NCI-H1417 treated with DMSO at 0.1 percent for 48 hours (cell line): ENCODE measurements at regions not wholly inside any gene's neighbourhood (a gene's known extent, or its start where the extent isn't known, plus 50 kb on each side); places are given as distances from the start of the nearest gene placed in this dataset.

ENCODE experiments used
- DNase-seq: peaks from one replicate; lab custom pipeline; 2025; lab: John Stamatoyannopoulos, UW

DNA sequence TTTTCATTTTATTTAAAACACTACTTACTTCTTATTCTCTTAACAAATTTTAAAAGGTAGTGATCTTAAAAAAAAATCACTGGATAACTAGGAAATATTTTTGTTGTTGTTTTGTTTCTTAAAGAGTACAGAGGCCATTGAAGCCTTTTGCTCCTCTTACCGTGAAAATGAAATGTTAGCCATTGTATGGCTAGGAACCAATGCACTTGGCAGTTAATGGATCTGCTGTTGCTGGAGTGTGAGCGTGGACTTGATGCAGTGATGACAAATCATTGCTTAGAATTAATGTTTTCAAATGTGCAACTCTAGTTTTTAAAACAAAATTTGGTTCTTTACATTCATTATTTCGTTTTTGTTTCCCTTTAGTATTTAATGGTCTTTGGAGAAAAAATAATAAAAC, 162.3 kb downstream of the HAUS1 start:
- DNase-seq: no peak

DNA sequence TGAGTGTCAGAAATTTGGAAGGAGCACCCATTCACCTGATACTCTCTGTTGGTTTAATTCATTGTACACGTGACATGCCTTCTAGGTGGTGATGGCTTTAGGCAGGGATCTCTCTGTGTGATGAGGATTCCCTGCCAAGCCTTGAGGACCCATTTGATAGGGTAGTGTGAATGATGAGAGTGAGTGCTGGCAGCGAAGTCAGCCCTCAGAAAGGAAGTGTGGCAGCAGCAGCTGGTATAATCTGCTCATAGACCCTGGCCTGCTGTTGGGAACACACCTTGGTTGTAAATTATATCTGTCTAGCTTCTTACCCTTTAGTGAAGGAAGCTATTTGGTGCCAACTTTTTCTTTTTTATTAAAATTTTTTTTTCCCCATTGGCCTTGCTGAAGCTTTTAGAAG, 164.5 kb downstream of the HAUS1 start:
- no peak for DNase-seq

- DNase-seq: no peak
Observed at GRCh38 chr18:46269275-46269674, 165.1 kb downstream of the HAUS1 start.

DNA sequence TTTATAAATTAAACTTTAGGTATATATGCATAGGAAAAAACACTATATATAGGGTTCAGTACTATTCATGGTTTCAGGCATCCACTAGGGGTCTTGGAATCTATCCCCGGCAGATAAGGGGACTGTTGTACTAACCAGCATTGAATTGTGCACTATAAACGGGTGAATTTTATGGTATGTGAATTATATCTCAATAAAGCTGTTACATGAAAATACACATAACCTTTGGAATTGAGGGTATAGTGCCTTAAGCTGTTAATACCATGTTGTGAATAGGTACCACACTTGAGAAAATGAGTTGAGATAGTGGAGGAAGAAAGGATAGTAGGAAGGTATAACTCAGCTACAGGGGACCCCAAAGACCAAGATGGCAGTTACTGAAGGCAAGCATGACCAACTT, 167.3 kb downstream of the HAUS1 start:
- no peak for DNase-seq

- DNase-seq: no peak
Observed at GRCh38 chr18:46273861-46274260, 169.7 kb downstream of the HAUS1 start.

DNA sequence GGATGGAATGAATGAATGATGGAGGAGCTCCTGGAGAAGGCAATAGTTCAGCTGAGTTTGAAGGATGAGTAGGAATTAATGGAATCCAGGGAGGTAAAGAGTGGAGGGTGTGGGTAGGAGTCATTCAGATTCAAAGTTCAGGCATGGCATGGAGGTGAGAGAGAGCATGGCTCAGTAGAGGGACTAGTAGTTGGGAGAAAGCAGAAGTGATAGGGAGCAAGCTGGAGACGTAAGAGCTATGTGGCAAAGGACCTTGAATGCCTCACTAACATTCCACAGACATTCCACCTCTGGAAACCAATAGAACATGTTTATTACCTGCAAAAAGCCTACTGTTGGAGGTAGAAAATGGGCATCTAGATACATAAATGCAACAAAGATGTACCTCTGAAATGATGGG, 170.1 kb downstream of the HAUS1 start:
- DNase-seq: no peak

DNA sequence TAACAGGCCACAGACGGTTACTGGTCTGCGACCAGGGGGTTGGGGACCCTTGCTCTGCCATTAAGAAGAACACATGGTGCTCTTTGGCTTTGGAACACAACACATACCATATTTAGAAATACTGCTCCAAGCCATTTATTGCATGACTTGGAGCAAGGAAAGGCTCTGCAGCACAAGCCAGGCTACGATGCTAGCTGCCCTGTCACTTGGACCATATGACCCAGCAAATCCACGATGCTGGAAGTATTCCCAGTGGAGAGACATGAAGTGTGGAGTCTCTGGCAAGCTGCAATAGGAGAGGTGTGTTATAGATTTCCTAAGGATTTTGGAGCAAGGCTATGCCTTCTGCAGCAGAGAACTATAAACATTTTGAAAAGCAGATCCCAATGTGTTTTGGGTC, 171.2 kb downstream of the HAUS1 start:
- no peak for DNase-seq

GRCh38 chr18:46276748-46277147, 172.6 kb downstream of the HAUS1 start:
- no peak for DNase-seq

DNA sequence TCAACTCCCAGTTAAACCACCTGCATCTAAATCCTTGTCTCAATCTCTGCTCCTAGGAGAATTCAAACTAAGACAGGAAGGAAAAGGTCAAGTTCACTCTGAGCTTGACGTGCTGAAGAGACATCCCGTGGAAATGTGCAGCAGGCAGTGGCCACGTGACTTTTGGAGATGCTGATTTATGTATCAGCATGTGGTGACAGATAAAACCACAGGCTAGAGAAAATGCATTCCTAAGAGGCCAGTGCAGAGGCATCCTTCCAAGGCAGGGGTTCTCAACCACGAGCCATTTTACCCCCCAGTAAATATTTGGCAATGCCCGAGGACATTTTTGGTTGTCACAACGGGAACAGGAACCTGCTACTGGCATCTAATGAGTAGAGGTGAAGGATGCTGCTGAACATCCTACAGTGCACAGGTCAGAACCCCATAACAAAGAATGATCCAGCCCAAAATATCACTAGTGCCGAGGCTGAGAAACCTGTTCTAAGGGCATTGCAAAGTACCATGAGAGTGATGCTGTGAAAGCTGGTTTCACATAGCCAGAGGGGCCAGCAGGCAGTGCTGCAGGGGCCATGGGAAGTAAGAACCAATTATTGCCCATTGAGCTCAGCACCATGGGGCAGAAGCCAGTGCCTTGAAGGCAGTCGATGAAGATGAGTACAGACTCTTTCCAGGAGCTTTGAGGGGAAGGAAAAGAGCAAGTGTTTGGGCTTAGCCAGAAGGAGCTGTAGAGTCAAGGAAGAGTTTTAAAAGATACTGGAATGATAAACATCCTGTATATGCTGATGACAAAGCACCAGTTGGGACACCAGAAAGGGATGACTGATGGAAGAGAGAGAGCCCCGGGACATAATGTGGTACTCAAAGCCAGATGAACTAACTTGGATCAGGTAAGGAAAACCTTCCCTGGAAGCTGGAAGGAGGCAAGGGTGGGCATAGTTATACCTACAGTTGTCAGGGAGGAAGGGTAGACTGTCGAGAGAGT, 174.6 kb downstream of the HAUS1 start:
- DNase-seq: no peak

DNA sequence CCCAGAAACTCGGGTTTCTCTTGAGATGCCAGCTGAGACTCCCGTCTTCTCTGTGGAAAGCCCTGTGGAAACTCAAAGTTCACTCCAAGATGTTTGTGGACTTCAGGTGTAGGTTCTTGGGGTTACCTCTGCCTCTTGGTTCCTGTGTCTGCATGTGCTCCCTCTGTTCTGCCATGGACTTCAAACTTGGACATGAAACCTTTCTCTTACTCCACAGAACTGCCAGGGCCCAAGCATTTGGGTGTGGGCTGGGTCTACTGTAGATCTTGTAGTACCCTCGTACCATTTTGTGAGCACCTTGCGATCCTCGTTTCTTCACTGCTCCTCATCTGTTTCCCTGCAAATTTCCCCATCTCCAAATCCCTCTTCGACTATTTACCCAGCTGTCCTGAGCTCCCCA, 175.5 kb downstream of the HAUS1 start:
- DNase-seq: no peak

- DNase-seq: no peak
Observed at GRCh38 chr18:46281185-46282176, 177.3 kb downstream of the HAUS1 start.

GRCh38 chr18:46282177-46282570, 178.0 kb downstream of the HAUS1 start:
- no peak for DNase-seq

- no peak for DNase-seq
Observed at GRCh38 chr18:46282646-46283045, 178.5 kb downstream of the HAUS1 start.

- DNase-seq: no peak
Observed at GRCh38 chr18:46283268-46283667, 179.1 kb downstream of the HAUS1 start.

DNA sequence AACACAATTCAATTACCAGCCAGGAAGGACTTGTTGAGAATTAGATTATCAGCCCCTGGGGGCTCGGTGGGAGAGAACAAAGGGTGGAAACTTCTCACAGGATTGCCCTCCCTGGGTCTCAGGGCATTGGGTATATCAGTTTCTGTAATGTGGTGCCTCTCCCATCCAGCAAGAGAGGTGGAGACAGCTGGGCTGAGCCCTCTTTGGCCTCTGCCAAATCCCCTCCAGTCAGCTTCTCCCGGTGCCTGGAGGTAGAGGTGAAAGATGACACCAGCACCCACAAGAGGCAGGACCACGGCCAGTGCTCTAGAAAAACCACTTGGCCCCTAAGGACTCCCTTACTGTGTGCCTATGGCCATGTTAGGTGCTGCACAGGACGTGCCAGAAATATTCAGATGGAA, 179.7 kb downstream of the HAUS1 start:
- DNase-seq: no peak

- no peak for DNase-seq
Observed at GRCh38 chr18:46289463-46289862, 185.3 kb downstream of the HAUS1 start.

DNA sequence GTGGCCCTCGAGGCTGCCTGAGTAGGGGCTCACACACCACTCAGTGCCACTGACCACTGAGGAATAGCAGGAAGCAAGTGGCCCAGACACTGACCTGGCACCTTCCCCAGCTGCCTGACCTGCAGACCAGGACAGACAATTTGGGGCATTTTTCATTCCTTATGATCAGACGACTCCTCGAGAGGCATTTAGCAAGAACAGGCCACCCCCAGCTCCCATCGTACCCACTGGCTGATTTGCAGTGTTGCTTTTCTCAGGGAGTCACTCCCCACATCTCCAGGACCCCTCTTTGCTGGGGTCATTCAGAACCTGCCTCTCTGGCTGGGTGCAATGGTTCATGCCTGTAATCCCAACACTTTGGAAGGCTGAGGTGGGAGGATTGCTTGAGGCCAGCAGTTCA, 185.7 kb downstream of the HAUS1 start:
- DNase-seq: no peak

GRCh38 chr18:46290440-46291020, 186.3 kb downstream of the HAUS1 start:
- DNase-seq: no peak

- no peak for DNase-seq
Observed at GRCh38 chr18:46291149-46291548, 187.0 kb downstream of the HAUS1 start.

GRCh38 chr18:46293742-46294181, 189.6 kb downstream of the HAUS1 start:
- DNase-seq: no peak

DNA sequence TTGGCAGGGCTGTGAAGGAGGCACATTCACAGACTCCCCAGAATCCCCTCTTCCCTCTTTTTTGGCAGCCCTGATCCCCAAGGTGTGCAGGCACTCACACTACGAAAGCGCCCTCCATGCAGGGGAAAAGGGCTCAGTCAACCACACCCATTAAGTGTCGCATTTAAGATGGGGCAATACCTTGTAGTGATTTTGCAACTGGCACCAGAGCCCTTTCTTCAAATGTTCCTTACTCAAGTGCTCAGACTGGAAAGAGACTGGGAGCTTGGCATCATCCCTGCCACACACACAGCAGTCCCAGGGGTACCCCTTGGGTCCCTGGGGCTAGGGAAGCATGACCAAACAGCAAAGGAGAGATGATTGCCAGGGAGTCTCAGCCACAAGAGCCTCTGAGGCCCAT, 190.1 kb downstream of the HAUS1 start:
- DNase-seq: no peak

DNA sequence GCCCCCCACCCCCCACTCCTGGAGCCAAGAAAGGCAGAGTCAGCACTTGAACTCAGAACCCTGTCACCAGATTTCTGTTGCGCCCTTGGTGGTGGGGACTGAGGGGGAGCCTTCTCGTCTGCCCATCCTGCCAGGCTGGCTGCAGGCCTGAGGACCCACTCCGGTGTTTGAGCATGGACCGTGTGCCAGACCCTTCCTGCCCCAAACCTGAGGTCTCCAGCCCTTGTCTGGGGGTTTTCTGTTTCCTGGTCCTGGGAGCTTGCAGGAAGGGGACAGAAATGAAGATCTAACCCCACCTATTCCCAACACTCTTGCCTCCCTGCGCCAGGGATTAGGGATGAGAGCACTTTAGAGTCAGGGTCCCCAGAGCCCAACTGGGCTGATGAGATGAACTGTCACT, 190.6 kb downstream of the HAUS1 start:
- DNase-seq: no peak
